ENCODE measurements at regions not wholly inside any gene's neighbourhood (a gene's known extent, or its start where the extent isn't known, plus 50 kb on each side); places are given as distances from the start of the nearest gene placed in this dataset.
A peak's percentile ranks its signal among the peaks of the same experiment; 100 is the strongest.

DNA sequence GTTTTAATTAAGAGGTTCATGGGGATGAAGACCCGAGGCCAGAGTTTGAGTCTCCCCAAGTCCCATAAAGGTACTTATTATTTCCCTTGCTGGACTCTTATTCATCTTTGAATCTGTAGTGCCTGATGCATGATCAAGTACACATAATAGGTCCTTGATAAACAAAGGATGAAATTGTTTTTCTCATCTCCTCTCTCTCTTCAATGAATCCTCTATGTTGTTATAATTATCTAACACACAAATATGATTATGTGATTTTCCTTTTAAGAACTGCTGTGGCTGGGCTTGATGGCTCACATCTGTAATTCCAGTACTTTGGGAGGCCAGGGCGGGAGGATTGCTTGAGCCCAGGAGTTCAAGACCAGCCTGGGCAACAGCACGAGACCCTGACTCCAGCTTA lies 117.7 kb downstream of the BAMBI start:
- Histone ChIP-seq H3K4me1 (peaks cover 0 to 6% (median 0%) of the 10 kb centered on the region in 4 donors), H3K27me3 (no peaks in the 10 kb centered on the region), H3K36me3 (no peaks in the 10 kb centered on the region), H3K9me3 (no peaks in the 10 kb centered on the region), H3K27ac (no peak overlapping the region), H3K4me3 (no peak overlapping the region)
- WGBS, 5 donors: 88 to 97% (median 94%) methylated on average over 3 of the region's 3 CpGs
- intact Hi-C loops (cut with DNase I; ENCODE audit: low total_unique reads): no loop called here
- no peak for TF ChIP-seq CTCF (IDR thresholded peaks at IDR 0.05)
- TF ChIP-seq EP300 (IDR thresholded peaks at IDR 0.05): no peak
- TF ChIP-seq POLR2AphosphoS5 (IDR thresholded peaks at IDR 0.05): no peak
- no peak for TF ChIP-seq POLR2A (IDR thresholded peaks at IDR 0.05)
- no peak for DNase-seq

DNA sequence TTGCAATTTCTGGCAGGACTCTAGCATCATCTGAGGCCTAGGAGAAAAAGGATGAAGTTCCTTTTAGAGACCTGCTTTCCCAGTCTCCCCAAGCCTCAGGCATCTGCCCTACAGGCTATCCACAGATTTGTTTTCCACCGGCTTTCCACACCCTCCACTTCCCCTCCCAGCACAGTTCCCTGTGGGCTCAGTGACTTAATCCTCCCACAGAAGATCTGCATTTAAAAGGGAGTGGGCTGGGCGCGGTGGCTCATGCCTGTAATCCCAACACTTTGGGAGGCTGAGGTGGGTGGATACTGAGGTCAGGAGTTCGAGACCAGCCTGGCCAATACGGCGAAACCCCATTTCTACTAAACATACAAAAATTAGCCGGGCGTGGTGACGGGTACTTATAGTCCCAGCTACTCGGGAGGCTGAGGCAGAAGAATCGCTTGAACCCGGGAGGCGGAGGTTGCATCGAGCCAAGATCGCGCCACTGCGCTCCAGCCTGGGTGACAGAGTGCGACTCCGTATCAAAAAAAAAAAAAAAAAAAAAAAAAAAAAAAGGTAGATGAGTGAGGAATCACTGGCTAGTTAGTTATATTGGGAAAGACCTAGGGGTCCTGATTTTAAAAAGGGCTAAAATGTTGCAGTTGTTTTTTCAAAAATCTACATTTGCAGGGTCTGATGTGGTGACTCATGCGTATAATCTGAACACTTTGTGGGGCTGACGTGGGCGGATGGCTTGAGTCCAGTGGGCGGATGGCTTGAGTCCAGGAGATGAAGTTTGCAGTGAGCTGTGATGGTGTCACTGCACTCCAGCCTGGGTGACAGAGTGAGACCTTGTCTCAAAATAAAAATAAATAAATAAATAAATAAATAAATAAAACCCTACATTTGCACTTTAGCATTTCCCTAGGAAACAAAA lies 119.5 kb downstream of the BAMBI start:
- Histone ChIP-seq H3K27me3 (no peaks in the 10 kb centered on the region), H3K36me3 (no peaks in the 10 kb centered on the region), H3K27ac (no peak overlapping the region), H3K4me3 (no peak overlapping the region), H3K4me1 (peaks cover 0 to 6% (median 2%) of the 10 kb centered on the region in 4 donors), H3K9me3 (no peaks in the 10 kb centered on the region)
- peak; percentile 34 to 43 for DNase-seq
- 86 to 90% (median 89%) methylated on average over 23 of the region's 23 CpGs for WGBS, 5 donors
- TF ChIP-seq POLR2AphosphoS5 (IDR thresholded peaks at IDR 0.05) (no peak), EP300 (IDR thresholded peaks at IDR 0.05) (no peak), CTCF (IDR thresholded peaks at IDR 0.05) (no peak), POLR2A (IDR thresholded peaks at IDR 0.05) (no peak)
- intact Hi-C loops (cut with DNase I; ENCODE audit: low total_unique reads): no loop called here

- 46 to 66% (median 57%) methylated on average over 2 of the region's 2 CpGs for WGBS, 5 donors
- Histone ChIP-seq H3K27me3 (no peaks in the 10 kb centered on the region), H3K4me3 (no peak overlapping the region), H3K27ac (no peak overlapping the region), H3K9me3 (no peaks in the 10 kb centered on the region), H3K36me3 (no peaks in the 10 kb centered on the region), H3K4me1 (peaks cover 0 to 6% (median 2%) of the 10 kb centered on the region in 4 donors)
- DNase-seq: no peak
- TF ChIP-seq POLR2A (IDR thresholded peaks at IDR 0.05) (no peak), CTCF (IDR thresholded peaks at IDR 0.05) (no peak), POLR2AphosphoS5 (IDR thresholded peaks at IDR 0.05) (no peak), EP300 (IDR thresholded peaks at IDR 0.05) (no peak)
- intact Hi-C loops (cut with DNase I; ENCODE audit: low total_unique reads): no loop called here
Observed at GRCh38 chr10:28797904-28798371, 120.6 kb downstream of the BAMBI start.

DNA sequence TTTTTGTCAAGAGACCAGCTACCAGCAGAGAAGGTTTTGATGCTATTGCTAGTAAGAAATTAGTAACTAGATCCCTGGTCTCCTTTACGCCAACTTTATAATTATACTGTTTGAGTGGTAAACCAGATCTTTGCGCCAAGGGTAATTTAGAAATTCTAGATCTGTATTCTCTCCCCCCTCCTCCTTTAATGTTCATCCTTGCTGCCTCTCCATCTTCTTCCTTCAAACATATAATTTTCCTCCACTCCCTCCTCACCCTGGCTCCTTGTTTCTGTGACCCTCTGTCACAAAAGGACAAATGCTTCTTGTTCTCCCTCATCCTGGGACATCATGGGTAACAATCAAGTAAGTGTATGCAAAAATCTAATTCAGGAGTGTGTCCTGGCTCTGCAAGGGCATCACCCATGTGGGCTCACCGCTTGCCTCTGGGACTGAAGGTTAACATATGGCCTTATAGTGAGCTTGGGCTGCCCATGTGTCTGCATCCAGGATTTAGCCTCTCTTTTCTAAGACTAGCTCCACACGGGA lies 121.2 kb downstream of the BAMBI start:
- Histone ChIP-seq H3K27ac (no peak overlapping the region), H3K36me3 (no peaks in the 10 kb centered on the region), H3K4me3 (no peak overlapping the region), H3K9me3 (no peaks in the 10 kb centered on the region), H3K4me1 (peaks cover 0 to 6% (median 2%) of the 10 kb centered on the region in 4 donors), H3K27me3 (no peaks in the 10 kb centered on the region)
- DNase-seq: no peak
- intact Hi-C loops (cut with DNase I; ENCODE audit: low total_unique reads): no loop called here
- 92 to 96% (median 93%) methylated on average over 4 of the region's 4 CpGs for WGBS, 5 donors
- no peak for TF ChIP-seq EP300 (IDR thresholded peaks at IDR 0.05)

Data from stomach (tissue), 8 donors.